SKM-1 treated with dmso at 0.1 percent for 144 hours (cell line): ENCODE measurements at regions not wholly inside any gene's neighbourhood (a gene's known extent, or its start where the extent isn't known, plus 50 kb on each side); places are given as distances from the start of the nearest gene placed in this dataset.
"Not testable (repeated sequence)": the region's sequence is repeated elsewhere in the genome, so short reads cannot be mapped to it uniquely, and the experiment has no call there.

Experiments
- DNase-seq: peaks from one replicate; lab custom pipeline; 2025; ENCODE audit not compliant: unreplicated experiment; lab: John Stamatoyannopoulos, UW

DNA sequence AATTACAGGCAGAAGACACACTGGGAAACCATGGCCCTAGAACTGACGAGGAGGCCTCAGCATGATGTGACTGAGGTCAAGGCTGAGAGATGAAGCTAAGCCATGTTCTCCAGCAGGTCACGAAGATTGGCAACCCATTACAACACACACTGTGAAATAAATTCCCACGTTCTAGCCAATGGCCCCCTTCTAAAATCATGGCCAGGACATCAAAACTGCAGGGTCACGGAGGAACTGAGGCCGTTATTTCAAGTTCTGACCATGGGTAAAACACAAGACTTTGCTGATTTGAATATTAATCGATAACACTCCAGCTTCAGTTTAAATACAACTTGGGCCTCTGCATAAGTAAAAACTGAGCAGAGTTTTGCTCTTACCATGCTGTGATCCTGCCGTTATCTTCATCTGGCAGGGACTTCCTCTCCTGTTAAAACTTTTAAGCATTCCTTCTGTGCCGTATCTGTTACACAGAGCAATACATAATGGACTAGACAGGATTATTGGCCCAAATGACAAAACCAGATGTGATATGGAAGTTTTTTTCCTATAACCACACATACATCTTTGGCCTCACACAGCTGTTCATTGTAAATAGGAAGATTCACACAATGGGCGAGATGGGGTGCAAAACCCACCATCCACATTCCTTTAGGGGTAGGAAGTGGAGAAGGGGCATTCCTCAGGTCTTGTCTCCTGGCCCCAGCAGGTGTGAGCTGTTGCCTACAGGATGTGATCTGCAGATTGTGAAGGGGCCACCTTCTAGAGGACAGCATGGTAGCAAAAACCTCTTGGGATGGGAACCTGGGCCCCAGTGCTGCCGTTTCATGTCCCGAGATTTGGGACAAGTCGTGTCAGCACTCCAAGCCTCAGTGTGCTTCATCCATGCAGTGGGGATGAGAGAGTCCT is 207.4 kb downstream of the OPA1 start:
- no peak for DNase-seq

DNA sequence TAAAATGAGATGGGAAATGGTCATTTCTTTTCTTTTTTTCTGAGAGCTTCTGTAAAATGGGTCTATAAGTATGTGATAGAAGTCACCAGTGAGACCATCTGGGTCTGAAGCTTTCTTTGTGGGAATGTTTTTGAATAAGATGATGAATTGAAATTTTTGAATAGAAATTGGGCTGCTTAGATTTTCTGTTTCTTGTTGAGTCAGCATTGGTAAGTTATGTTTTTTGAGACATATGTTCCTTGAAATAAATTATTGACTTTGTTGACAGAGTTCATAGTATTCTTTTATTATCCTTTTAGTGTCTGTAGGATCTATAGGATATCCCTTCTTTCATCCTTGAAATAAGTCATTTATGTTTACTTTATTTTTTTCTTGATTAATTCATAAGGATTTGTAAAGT is 208.1 kb downstream of the OPA1 start:
- DNase-seq, result no peak

DNA sequence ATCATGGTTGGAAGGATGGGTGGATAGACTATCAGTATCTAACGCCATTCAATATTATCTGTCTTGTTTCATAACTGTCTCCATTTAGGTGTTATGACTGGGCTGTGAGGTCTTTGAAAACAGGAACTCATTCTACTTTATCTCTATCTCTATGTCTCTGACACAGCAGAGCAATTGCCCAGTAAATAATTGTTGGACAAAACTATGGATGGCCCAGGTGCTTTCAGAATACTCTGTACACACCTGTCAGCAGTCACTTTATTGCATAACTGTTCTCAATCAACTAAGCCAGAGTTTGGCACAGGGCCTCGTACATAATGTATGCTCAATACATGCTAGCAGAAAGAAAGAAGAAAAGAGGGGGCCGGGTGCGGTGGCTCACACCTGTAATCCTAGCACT is 210.3 kb downstream of the OPA1 start:
- no peak for DNase-seq

DNA sequence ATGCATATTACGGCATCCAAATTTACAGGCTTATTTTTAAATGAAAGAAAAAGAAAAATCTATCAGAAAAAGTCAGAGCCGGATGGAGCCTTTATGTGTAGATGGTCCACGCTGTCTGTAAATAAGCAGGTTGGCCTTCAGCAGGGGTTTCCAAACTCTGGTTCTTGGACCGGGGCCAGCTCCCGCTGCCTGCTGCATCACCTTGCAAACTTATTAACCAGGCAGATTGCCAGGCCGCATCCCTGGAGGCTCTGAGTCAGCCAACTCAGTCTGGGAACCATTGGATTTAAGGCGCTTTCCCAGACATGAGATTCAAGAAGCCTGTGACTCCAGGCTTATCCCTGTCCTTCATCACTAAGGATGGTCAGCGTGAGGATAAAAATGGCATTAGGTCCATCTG is 212.4 kb downstream of the OPA1 start:
- no peak for DNase-seq

DNA sequence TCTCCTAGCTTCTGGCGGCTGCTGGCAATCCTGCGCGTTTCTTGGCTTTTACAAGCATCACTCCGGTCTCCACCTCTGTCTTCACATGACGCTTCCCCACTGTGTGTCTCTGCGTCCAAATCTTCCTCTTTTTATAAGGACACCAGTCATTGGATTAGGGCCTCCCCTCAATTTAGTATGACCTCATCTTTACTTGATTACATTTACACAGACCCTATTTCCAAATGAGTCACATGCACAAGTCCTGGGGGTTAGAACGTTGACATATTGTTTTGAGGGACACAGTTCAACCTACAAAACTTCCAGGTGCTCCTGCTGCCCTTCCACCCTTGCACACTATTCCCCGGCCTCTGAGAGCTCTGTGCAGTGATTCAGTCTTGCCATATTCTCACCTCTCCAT is 215.3 kb downstream of the OPA1 start:
- no peak for DNase-seq

DNA sequence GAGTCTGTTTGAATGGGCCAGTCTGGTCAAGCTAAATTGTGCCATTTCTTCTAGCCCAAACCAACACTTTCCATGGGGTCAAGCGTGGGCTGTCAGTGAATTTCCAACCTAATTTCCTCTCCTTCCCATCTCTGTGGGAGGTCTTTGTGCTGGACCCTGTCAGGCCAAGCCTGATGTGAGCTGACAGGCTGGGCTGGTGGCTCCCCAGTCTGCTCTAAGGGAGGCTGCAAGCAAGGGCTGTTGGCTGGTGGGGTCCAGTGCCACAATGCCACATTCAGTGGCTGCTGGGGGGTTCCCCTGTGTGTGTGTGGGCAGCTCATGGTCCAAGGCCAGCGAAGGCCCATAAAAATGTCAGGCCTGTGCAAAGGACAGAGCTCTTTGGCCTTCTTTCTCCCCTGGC is 216.1 kb downstream of the OPA1 start:
- DNase-seq, result no peak

DNA sequence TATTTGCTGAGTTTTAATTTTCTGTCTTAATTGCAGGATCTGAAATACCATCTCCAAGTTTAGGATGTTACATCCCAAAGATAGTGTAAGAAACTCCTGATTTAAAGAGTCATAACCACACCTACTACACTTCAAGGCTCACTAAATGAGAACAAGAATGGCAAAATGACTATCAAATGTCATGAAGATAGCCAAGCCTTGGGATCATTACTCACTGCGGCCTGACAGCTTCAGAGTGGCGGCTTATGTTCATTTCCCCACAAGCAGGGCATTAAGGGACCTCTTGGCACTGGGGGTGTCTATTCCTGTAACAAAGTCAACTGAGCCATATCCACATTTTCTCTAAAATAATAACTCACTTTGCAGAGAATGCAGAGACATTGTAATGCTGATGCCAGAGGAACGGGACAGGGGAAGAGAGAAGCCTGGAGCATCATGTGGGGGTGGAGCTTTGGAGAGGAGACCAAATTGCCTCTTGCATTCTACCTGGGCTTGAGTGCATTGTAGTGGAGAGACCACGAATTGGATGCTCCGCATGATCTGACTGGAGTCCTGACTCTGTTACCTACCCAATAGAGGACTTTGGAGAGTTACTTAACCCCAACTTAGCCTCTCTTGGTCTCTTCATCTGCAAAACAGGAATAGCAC is 219.2 kb downstream of the OPA1 start:
- DNase-seq, result no peak

DNA sequence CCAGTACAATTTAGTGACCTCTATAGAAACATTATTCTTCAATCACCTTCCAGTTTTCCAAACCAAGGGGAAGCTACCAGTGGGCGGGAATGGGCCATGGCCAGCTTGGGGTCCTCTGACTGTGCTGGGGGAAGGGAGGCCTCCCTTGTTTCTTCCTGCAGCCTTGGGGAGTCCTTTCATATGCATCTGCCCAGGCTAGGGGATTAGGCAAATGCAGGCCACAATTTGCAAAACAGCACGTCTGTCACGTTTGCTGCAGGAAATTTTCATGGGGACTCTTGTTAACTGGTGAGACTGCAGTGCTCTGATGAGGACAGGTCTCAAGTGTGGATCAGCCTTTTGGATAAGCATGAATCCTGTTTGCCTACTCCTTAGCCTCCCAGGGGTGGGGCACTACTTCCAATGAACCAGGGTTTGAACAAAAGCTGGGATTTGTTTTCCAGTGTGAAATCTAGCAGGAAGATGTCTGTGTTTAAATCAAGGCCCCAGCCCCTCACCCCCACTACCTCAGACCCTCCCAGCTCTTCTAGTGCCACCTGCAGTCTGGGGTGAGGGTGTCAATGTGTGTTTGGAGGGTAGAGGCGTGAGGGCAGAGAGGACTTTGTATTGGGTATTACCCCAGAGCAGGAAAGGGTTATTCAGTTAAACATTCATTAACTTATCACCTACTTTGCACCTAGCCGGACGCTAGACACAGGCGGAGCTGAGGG is 219.9 kb downstream of the OPA1 start:
- DNase-seq, result no peak

DNA sequence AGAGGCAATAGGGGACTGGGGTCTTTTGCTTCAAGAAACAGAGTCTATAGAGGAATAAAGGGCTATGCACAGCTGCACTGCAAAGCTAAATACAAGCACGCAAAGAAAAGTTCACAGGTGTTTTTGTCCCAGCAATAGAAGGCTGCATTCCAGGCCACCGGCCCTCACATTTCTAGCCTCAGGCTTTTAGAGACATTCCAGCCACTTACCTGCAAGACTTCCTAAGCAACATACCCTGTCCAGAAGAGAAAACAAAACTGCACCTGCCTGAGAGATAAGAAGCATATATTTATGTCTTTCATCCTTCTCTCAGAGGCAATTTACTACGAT is 220.5 kb downstream of the OPA1 start:
- no peak for DNase-seq

DNA sequence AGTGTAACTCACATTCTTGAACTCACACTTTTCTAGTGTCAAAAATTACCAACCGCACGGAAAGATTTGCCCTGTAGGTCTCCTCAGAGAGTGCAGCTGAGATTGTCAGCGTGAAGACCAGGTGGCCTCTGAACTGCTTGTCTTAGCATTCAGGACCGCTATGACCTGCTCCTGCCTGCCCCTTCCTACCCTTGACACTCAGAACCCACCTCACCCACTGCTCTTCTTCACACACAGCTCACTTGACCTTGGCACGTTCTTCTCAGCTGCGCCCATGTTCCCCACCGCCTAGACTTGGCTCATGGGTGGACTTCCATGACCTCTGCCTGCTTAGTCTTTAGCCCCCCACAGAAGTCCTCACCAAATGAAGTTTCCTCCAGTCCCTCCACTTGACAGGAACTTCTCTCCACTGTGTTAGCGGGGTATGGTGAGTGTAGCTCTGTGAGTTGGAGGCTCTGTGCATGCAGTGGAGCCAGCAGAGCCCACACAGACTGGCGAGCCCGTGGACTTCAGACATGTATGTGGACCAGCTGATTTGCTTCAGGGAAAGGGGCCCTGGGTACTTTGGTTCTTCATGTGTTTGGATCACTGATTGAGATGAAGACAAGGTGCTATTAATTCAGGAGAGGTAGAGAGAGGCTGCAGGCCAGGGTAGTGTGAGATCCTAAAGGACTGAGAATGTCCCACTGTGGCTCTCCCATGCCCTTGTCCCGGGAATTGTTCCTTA is 221.3 kb downstream of the OPA1 start:
- no peak for DNase-seq

DNA sequence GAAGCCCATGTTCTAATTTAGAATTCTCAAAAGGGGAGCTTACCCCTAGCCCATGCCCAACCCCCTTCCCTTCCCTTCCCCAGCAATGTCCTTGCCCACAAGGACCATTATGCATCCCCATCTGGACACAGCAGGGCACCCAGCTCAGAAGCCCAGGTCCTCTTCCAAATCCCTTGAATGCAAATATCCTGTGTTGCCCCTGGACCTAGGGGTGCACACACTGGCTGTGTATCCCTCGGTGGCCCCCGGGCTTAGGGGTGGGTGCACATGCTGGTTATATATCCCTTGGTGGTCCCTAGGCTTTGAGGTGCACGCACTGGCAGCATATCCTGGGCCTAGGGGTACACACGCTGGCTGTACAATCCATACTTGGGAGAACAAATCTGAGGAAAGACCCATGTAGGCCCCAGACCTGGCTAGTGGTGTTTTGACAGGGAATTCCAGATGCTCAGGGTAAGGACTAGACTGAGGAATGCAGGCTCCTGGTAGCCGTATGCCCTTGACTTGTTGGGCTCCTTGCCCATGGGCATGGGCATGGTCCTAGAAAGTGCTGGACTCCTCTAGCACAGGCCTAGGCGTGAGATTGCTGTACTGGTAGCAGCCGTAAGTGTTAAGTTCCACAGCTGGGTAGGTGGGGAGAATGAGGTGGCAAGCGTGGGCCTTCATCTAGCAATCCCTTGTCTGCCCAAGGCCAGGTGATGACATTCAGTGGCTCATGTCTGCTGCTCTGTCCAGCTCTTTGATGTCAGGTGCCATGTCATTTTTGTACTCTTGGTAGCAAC is 222.4 kb downstream of the OPA1 start:
- no peak for DNase-seq

DNA sequence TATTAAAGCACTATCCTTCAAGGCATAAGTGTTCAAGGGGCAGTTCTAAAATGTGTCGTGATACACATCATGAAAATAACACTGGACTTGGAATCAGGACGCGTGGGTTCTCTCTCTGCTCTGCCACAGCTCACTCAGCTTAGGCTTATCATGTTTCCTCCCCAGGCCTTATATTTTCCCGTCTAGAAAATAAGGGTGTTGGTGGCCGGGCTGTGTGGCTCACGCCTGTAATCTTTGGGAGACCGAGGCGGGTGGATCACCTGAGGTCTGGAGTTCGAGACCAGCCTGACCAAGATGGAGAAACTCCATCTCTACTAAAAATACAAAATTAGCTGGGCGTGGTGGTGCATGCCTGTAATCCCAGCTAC is 223.0 kb downstream of the OPA1 start:
- DNase-seq, result no peak

DNA sequence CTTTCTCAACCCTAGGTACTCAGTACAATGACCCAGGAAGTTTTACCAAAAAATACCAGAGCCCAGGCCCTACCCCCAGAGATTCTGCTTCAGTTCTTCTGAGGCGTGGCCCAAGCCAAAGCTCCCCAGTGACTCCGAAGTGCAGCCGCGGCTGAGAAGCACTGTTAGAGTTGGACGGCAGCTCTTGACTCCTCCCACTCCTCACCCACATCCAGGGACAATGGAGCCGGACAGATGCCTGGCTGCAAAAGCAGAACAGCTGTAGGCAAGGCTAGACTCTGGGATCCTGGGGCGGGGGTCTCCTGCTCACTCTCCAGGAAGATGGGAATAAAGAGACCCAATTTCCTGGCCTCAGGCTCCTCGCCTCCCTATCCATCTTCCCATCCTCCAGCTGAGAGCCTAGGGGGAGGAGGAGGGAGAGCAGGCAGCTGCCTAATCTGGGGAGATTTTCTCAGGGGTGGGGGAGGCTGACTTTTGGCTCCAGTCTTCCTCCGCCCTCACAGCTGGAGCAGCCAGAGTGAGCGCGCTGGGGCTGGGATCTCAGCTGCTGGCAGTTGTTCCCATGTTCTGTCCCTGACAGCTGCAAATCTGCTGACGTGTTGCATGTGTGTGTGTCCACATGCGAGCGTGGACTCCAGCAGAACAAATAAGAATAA is 223.8 kb downstream of the OPA1 start:
- DNase-seq, result no peak

DNA sequence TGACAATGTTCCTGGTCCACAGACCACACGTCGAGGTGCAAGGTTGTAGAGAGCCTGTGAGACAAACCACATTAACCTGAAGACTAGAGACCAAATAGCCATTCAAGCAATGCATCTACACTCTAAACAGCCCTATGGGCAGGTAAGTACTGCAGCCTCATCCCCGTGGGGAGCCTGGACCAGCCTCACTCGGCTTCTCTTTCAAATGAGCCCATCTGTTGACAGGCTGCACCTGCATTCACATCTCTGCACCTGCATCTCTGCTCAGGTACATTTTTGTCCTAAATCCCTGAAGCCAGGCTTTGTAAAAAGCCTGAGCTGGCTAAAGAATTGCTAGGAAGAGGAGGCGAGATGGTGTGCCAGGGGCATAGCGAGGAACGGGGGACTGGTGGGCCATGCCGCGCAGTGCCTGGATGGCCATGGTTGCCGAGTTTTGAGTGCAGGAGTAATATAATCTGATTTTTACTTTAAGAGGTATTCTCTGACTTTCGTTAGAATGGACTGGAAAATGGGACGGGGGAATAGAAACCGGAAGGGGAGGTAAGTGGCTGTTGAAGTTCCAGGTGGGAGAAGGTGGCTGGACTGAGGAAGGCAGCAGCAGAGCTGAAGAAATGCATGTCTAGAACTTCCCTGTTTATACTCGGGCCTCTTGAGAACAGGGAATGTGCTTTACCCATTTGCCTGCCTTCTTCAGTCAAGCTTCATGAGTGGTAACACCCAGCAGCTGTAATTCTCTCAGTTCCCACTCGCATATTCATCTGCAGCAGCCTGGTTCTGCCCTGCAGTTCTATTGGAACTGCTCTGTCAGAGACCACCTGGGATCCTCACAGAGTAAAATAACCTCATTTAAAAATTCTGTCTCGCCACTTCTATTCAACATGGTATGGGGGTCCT is 226.4 kb downstream of the OPA1 start:
- no peak for DNase-seq

DNA sequence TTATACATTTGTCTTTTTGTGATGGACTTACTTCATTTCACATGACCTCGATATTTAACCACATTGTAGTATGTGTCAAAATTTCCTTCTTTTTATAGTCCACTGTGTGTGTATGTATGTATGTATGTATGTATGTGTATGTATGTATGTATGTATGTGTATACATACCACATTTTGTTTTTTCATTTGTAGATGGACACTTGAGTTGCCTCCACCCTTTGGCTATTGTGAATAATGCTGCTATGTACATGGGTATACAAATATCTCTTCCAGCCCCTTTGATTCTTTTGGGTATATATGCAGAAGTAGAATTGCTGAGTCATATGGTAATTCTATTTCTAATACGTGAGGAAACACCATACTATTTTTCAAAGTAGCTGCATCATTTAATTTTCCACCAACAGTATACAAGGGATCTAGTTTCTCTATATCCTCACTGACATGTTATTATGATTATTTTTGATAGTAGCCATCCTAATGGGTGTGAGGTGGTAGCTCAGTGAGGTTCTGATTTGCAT is 228.2 kb downstream of the OPA1 start:
- DNase-seq, result no peak

DNA sequence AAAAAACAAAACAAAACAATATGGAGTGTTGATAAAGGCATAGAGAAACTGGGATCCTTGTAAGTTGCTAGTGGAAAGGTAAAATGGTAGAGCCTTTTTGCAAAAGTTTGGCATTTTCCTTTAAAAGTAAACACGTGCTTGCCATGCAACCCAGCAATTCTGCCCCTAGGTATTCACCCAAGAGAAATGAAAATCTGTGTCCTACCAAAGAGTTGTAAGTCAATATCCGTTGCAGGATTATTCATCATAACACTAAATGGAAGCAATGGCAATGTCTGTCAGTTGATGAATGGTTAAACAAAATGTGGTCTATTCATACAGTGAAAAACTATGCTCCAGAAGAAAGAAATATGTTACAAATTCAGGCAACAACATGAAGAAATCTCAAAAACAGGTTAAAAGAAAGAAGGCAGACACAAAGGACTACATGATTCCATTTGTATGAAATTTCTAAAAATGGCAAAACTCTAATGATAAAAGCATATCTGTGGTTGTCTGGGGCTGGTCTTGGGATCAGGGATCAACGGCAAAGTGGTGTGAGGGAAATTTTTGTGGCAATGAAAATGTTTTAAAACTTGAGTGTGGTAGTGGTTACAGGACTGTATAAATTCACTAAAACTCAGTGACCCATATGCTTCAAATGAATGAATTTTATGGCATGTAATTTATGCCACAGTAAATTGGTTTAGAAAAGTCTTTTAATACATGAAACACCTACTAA is 229.6 kb downstream of the OPA1 start:
- DNase-seq, result no peak

DNA sequence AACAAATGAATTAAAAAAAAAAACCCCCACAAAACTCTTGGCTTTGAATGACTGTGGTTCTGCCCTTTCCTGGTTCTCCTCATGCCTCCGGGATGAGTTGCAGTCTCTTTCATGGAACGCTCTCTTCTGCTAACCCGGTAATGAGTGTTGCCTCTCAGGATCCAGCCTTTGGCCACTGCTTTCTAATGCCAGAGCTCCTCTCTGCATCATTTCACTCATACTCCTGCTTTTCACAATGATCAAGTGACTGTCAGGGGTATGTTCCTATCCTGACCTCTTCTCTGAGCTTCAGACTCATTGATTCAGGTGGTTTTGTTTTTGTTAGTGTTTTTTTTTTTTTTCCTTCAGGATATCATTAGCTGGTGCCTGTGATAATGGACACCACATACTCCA is 230.2 kb downstream of the OPA1 start:
- not testable (repeated sequence) for DNase-seq

DNA sequence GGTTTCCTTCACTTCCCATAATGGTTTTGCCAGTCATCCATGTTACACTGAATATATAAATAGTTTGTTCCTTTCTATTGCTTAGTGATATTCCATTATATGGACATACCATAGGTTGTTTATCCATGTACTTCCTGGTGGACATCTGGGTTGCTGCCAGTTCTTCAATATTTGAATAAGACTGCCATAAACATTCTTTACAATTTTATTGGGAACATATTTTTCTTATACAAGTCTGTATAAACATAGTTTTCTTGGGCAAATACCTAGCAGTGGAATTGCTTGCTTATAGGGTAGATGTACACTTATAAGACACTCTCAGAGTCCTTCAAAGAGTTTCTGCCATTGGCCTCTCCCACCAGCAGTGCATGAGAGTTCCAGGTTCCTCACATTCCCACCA is 231.4 kb downstream of the OPA1 start:
- DNase-seq, result no peak
